Activated CD4-positive, alpha-beta T cell treated with anti-CD3 and anti-CD28 coated beads for 1 hour (primary cell): ENCODE measurements at regions not wholly inside any gene's neighbourhood (a gene's known extent, or its start where the extent isn't known, plus 50 kb on each side); places are given as distances from the start of the nearest gene placed in this dataset.

Source experiments
- DNase-seq: peaks from one replicate; pipeline ENCODE4 v3.0.0-alpha.2; 2020

GRCh38 chr6:108734271-108734922, 113.8 kb upstream of the ARMC2 start:
- no peak for DNase-seq

- no peak for DNase-seq
These were observed 112.8 kb upstream of the ARMC2 start for GRCh38 chr6:108735310-108736001.

GRCh38 chr6:108736002-108736361, 112.2 kb upstream of the ARMC2 start:
- DNase-seq = no peak

GRCh38 chr6:108736832-108737231, 111.4 kb upstream of the ARMC2 start:
- DNase-seq = no peak

GRCh38 chr6:108737594-108738546, 110.4 kb upstream of the ARMC2 start:
- no peak for DNase-seq

- DNase-seq = no peak
These were observed 109.4 kb upstream of the ARMC2 start for GRCh38 chr6:108738684-108739416.

GRCh38 chr6:108739496-108740330, 108.5 kb upstream of the ARMC2 start:
- no peak for DNase-seq

GRCh38 chr6:108741331-108741989, 106.8 kb upstream of the ARMC2 start:
- no peak for DNase-seq

GRCh38 chr6:108742041-108742440, 106.2 kb upstream of the ARMC2 start:
- DNase-seq = no peak

- no peak for DNase-seq
These were observed 103.8 kb upstream of the ARMC2 start for GRCh38 chr6:108744244-108744972.

- no peak for DNase-seq
These were observed 103.2 kb upstream of the ARMC2 start for GRCh38 chr6:108744996-108745395.

GRCh38 chr6:108745664-108746336, 102.4 kb upstream of the ARMC2 start:
- DNase-seq = no peak

- no peak for DNase-seq
These were observed 101.9 kb upstream of the ARMC2 start for GRCh38 chr6:108746366-108746765.

- DNase-seq = no peak
These were observed 101.2 kb upstream of the ARMC2 start for GRCh38 chr6:108746836-108747575.

GRCh38 chr6:108748055-108748454, 100.2 kb upstream of the ARMC2 start:
- DNase-seq = no peak

- no peak for DNase-seq
These were observed 99.3 kb upstream of the ARMC2 start for GRCh38 chr6:108748959-108749358.

GRCh38 chr6:108750801-108751200, 97.4 kb upstream of the ARMC2 start:
- DNase-seq = no peak

- no peak for DNase-seq
These were observed 96.9 kb upstream of the ARMC2 start for GRCh38 chr6:108751282-108751681.
